ENCODE measurements at regions not wholly inside any gene's neighbourhood (a gene's known extent, or its start where the extent isn't known, plus 50 kb on each side); places are given as distances from the start of the nearest gene placed in this dataset.

GRCh38 chr4:137961051-137961438, 281.1 kb downstream of the SLC7A11 start:
- TF ChIP-seq CTCF (conservative IDR thresholded peaks at IDR 0.05) (no peak), ZFX (IDR thresholded peaks at IDR 0.05) (no peak)
